EH (cell line): ENCODE measurements at regions not wholly inside any gene's neighbourhood (a gene's known extent, or its start where the extent isn't known, plus 50 kb on each side); places are given as distances from the start of the nearest gene placed in this dataset.

Source experiments
- DNase-seq: peaks from one replicate; pipeline ENCODE4 v3.0.0-alpha.2; 2015; ENCODE audit warnings: low read depth

DNA sequence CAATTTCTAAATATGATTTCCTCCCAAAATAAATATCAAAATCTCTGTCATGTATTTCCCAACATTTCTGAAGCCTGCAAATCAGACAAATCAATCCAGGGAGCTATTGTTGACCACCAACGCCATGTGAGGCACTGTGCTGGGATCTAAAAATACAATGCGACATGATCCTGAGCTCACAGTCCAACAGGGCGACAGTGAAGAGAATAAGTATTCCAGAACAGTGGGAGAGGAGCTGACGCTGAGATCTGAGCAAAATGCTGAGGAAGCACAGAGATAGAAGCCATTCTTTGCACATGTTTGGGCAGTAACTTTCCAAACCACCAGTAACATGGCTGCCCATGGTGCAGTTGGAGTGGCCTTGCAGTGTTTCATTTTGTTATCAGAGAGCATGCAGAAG, 412.5 kb downstream of the LRATD1 start:
- no peak for DNase-seq

- DNase-seq, result no peak
These were observed 414.7 kb downstream of the LRATD1 start for GRCh38 chr2:15047184-15047583.

GRCh38 chr2:15048000-15048399, 415.5 kb downstream of the LRATD1 start:
- no peak for DNase-seq

DNA sequence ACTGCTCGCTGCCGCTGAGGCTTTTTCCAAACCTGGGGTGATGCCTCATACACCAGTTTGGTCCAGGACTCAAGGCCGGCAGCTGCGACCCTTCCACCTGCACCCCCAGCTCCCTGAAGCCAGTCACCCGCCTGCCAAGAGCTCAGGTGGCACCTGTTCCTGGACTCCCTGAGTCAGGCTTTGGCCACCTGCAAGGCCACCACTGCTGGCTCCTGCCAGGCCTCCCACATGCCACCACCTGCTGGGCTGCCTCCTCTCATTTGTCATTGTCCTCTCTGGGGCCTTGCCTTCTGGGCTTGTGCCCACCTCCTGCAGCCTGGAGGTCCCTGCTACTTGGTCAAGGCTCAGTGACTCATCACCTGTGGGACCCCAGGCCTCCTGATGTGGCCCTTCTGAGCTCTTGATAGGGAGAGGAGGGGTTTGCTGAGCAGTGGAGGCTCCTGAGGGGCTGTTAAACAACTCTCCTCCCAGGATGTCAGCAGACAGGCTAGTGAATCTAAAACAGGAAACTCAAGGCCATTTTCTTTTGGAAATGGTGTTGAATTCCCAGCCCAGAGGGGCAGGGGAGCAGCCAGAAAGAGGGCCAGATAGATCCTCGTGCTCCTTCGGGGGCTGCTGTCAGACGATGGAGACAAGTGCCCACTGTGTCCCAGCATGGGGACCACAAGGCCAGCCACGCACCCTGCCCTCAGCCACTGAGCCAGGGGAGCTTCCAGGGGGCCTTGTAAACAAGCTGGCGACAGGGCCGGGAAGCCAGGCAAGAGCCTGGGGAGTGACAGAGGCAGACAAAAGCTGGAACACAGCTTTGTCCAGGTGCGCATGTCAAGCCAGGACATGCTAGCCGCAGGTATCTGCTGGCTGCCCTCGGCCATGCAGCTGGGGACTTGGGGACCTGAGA, 416.8 kb downstream of the LRATD1 start:
- no peak for DNase-seq

GRCh38 chr2:15050483-15050882, 418.0 kb downstream of the LRATD1 start:
- DNase-seq, result no peak

- no peak for DNase-seq
These were observed 421.0 kb downstream of the LRATD1 start for GRCh38 chr2:15053542-15053941.

GRCh38 chr2:15058015-15058720, 425.7 kb downstream of the LRATD1 start:
- DNase-seq, result no peak

- no peak for DNase-seq
These were observed 426.2 kb downstream of the LRATD1 start for GRCh38 chr2:15058721-15059157.

GRCh38 chr2:15059870-15060512, 427.5 kb downstream of the LRATD1 start:
- DNase-seq, result no peak

GRCh38 chr2:15061268-15061667, 428.8 kb downstream of the LRATD1 start:
- DNase-seq, result no peak

DNA sequence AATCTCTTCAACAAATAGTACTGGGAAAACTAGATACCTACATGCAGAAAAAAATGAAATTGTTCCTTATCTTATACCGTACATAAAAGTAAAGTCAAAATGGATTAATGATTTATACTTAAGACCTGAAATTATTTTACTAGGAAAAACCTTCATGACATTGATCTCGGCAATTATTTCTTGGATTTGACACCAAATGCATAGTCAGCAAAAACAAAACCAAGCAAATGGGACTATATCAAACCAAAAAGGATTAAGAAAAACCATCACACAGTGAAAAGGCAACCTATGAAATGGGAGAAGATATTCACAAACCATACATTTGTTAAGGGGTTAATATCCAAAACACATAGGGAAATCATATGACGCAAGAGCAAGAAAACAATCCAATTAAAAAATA, 433.6 kb downstream of the LRATD1 start:
- no peak for DNase-seq

GRCh38 chr2:15069149-15069548, 436.6 kb downstream of the LRATD1 start:
- no peak for DNase-seq

- DNase-seq, result no peak
These were observed 440.3 kb downstream of the LRATD1 start for GRCh38 chr2:15072836-15073235.

- no peak for DNase-seq
These were observed 441.1 kb downstream of the LRATD1 start for GRCh38 chr2:15073664-15074063.

- DNase-seq, result no peak
These were observed 441.8 kb downstream of the LRATD1 start for GRCh38 chr2:15074319-15074718.

DNA sequence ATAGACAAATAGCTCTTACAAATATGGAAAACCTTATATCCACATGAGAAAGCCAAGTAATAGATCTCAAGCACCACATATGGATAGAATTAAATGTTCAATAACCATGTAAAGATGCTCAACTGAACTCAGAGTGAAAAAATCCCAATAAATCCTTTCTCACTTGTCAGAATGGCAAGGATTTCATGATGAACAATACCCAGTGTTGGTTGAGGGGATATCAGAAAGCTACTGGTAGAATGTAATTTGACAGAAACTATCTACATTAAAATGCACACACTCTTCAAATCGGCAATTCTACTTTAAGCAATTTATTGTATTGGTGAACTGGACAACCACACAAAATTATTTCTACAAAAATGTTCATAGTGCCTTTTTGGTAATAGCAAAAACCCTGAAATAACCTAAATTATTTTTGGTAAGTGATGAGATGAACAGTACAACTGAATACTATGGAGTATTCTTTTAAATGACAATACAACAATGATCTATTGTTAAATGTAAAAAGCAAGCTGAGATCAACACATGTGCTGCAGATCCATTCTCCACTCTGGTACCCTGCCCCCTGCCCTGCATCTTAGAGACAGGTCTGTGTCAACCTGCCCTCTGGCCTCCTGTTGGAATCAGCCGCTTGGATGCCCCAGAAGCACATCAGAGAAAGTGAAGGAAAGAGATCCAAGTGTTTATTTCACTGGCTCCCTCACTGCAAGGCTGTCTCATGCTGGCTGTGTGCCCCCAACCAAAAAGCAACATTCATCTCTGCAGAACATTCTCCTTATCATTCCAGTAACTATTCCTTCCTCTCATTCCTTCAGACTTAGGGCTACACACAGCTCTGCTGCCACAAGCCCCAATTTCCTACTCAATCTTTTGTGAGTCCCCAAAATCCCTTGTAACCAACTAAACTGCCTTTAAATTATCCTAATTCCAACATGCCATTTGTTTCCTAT, 442.5 kb downstream of the LRATD1 start:
- no peak for DNase-seq

DNA sequence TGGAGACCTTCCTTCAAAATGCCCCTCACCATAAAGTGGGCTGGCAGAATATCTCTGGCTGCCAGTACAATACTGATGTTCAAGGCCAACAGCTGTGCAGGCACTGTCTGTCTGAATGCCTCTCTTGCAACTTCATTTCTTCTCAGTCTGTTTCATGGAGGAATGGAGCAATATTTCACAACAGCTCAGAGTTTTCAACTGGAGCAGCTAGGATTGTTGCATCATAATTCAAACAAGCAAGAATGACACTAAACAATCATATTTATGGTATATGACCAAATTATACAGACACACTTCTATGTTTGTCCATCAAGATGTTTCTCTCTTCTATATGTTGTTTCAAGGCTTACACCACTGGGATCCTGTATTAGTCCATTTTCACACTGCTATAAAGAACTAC, 444.2 kb downstream of the LRATD1 start:
- DNase-seq, result no peak

GRCh38 chr2:15081356-15081755, 448.8 kb downstream of the LRATD1 start:
- no peak for DNase-seq

GRCh38 chr2:15082105-15083058, 449.9 kb downstream of the LRATD1 start:
- no peak for DNase-seq

DNA sequence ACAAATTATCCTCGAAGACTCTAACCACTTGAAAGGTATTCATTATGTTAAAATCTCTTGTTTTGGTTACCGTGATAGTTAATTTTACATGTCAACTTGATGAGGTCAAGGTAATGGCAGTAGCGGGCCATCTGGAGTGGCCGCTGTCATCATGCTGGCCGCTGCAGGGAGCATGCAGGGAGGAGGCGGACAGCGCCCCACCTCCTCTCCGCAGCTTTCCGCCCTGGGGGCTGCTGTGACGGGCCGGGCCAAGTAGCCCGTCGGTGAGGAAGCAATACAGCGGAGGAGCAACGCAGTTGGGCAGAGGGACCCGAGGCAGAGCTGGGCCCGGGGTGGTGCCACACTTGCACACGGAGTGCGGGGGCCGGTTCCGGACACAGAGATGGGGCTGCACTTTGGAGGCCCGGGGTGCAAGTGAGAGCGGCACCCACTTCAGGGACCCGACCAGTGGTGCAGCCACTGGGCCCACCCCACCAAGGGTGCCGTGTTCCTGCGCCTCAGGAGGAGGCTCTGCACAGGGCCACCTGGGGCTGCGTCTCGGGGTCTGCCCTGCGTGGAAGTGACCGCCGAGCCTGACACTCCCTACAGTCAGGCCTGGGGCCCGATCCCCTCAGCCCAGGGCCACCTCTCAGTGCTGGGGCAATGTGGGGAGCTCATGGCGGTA, 452.4 kb downstream of the LRATD1 start:
- no peak for DNase-seq
